ENCODE measurements at regions not wholly inside any gene's neighbourhood (a gene's known extent, or its start where the extent isn't known, plus 50 kb on each side); places are given as distances from the start of the nearest gene placed in this dataset.

DNA sequence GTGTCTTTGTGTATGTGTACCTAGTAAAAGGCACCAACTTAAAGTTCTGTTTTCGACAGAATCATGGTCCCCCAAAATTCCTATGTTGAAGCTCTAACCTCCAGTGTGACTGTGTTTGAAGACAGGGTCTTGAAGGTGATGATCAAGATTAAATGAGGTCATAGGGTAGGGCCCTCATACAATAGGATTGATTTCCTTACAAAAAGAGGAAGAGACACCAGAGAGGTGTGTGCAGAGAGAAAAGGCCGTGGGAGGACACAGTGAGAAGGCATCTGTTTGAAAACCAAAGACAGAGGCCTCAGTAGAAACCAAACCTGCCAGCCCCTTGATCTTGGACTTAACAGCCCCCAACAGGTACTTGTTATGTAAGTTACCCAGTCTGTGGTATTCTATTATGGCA is 52.0 kb upstream of the CORO2B start (continued):
- TF ChIP-seq, protein P1, sequence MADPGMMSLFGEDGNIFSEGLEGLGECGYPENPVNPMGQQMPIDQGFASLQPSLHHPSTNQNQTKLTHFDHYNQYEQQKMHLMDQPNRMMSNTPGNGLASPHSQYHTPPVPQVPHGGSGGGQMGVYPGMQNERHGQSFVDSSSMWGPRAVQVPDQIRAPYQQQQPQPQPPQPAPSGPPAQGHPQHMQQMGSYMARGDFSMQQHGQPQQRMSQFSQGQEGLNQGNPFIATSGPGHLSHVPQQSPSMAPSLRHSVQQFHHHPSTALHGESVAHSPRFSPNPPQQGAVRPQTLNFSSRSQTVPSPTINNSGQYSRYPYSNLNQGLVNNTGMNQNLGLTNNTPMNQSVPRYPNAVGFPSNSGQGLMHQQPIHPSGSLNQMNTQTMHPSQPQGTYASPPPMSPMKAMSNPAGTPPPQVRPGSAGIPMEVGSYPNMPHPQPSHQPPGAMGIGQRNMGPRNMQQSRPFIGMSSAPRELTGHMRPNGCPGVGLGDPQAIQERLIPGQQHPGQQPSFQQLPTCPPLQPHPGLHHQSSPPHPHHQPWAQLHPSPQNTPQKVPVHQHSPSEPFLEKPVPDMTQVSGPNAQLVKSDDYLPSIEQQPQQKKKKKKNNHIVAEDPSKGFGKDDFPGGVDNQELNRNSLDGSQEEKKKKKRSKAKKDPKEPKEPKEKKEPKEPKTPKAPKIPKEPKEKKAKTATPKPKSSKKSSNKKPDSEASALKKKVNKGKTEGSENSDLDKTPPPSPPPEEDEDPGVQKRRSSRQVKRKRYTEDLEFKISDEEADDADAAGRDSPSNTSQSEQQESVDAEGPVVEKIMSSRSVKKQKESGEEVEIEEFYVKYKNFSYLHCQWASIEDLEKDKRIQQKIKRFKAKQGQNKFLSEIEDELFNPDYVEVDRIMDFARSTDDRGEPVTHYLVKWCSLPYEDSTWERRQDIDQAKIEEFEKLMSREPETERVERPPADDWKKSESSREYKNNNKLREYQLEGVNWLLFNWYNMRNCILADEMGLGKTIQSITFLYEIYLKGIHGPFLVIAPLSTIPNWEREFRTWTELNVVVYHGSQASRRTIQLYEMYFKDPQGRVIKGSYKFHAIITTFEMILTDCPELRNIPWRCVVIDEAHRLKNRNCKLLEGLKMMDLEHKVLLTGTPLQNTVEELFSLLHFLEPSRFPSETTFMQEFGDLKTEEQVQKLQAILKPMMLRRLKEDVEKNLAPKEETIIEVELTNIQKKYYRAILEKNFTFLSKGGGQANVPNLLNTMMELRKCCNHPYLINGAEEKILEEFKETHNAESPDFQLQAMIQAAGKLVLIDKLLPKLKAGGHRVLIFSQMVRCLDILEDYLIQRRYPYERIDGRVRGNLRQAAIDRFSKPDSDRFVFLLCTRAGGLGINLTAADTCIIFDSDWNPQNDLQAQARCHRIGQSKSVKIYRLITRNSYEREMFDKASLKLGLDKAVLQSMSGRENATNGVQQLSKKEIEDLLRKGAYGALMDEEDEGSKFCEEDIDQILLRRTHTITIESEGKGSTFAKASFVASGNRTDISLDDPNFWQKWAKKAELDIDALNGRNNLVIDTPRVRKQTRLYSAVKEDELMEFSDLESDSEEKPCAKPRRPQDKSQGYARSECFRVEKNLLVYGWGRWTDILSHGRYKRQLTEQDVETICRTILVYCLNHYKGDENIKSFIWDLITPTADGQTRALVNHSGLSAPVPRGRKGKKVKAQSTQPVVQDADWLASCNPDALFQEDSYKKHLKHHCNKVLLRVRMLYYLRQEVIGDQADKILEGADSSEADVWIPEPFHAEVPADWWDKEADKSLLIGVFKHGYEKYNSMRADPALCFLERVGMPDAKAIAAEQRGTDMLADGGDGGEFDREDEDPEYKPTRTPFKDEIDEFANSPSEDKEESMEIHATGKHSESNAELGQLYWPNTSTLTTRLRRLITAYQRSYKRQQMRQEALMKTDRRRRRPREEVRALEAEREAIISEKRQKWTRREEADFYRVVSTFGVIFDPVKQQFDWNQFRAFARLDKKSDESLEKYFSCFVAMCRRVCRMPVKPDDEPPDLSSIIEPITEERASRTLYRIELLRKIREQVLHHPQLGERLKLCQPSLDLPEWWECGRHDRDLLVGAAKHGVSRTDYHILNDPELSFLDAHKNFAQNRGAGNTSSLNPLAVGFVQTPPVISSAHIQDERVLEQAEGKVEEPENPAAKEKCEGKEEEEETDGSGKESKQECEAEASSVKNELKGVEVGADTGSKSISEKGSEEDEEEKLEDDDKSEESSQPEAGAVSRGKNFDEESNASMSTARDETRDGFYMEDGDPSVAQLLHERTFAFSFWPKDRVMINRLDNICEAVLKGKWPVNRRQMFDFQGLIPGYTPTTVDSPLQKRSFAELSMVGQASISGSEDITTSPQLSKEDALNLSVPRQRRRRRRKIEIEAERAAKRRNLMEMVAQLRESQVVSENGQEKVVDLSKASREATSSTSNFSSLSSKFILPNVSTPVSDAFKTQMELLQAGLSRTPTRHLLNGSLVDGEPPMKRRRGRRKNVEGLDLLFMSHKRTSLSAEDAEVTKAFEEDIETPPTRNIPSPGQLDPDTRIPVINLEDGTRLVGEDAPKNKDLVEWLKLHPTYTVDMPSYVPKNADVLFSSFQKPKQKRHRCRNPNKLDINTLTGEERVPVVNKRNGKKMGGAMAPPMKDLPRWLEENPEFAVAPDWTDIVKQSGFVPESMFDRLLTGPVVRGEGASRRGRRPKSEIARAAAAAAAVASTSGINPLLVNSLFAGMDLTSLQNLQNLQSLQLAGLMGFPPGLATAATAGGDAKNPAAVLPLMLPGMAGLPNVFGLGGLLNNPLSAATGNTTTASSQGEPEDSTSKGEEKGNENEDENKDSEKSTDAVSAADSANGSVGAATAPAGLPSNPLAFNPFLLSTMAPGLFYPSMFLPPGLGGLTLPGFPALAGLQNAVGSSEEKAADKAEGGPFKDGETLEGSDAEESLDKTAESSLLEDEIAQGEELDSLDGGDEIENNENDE (IDR thresholded peaks at IDR 0.05; ENCODE audit: insufficient replicate concordance, low read length), result no peak
- TF ChIP-seq ASH2L (IDR thresholded peaks at IDR 0.05; ENCODE audit: low read length) (no peak), EGR1 (IDR thresholded peaks at IDR 0.05; ENCODE audit: borderline replicate concordance, low read depth, low read length) (no peak), BCL11A (IDR thresholded peaks at IDR 0.05; ENCODE audit: low read depth in 2 of 2, low read length in 2 of 2) (no peak), TEAD4 (IDR thresholded peaks at IDR 0.05; ENCODE audit: low read depth, low read length) (no peak)
